ENCODE measurements at regions not wholly inside any gene's neighbourhood (a gene's known extent, or its start where the extent isn't known, plus 50 kb on each side); places are given as distances from the start of the nearest gene placed in this dataset.
"Not testable (repeated sequence)": the region's sequence is repeated elsewhere in the genome, so short reads cannot be mapped to it uniquely, and the experiment has no call there.

DNA sequence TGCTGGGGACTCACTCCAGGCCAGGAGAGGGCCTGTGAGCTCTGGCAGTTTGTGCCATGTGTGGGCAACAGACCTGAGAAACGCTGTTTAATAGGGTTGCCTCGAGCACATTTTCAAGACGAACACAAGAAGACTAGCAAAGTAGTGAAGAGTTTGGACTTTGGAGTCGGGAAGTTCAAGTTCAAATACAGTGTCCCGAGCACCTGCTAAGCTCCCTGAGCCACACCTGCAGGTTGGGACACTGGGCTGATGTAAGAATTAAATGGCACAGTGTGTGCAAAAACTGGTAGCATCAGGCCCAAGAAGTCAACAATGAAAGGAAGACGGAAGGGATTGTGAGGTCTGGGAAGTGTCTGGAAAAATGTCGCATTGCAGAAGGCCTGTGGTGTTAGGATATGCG is 112.8 kb upstream of the PABPC3 start:
- no peak for DNase-seq
- H3K27ac Mint-ChIP-seq: no peak overlapping the region
- H3K9me3 Mint-ChIP-seq: no peaks in the 10 kb centered on the region
- no peak overlapping the region for H3K4me3 Mint-ChIP-seq
- no peaks in the 10 kb centered on the region for H3K36me3 Mint-ChIP-seq (ENCODE audit: low read depth)
- H3K27me3 Mint-ChIP-seq: peaks cover 52% of the 10 kb centered on the region
- no peaks in the 10 kb centered on the region for H3K4me1 Mint-ChIP-seq (ENCODE audit: low read depth)

DNA sequence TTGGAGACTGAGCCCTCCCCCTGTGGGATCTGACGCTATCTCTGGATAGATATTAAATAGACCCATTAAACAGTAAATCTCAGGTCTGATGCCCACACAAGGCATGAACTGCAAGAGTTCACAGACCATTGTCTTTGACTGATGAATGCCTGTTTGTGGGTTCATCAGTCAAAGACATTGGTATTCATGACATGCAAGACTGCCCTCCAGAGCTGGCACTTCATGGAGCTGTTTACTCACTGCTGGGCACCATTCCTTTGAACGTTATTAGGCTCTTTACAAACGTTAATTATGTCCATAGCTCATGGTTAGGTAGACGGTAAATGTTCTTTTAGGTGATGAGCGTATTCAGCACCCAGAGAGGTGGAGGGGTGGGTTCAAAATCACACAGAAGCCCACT is 111.8 kb upstream of the PABPC3 start:
- Mint-ChIP-seq H3K27ac (no peak overlapping the region), H3K4me3 (no peak overlapping the region), H3K36me3 (ENCODE audit: low read depth) (no peaks in the 10 kb centered on the region), H3K4me1 (ENCODE audit: low read depth) (no peaks in the 10 kb centered on the region), H3K9me3 (no peaks in the 10 kb centered on the region), H3K27me3 (peaks cover 60% of the 10 kb centered on the region)
- DNase-seq: no peak

DNA sequence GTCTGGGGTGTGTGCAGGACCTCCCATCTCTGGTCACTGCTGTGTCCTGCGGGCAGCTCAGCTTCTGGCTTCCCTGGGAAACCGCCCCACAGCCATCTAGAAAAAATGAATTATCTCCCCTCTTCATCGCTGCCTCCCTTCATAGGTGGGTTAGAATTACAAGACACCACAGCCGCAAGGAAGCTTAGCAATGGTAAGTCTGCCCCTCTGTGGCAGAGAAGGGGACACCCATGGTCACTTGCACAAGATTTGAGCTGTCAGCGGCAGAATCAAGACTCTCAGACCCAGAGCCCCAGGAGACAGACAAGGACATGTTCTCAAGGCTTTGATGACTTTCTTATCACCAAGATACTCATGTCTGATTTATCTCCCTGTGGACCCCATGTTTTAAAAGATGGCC is 110.8 kb upstream of the PABPC3 start:
- peaks cover 58% of the 10 kb centered on the region for H3K27me3 Mint-ChIP-seq

DNA sequence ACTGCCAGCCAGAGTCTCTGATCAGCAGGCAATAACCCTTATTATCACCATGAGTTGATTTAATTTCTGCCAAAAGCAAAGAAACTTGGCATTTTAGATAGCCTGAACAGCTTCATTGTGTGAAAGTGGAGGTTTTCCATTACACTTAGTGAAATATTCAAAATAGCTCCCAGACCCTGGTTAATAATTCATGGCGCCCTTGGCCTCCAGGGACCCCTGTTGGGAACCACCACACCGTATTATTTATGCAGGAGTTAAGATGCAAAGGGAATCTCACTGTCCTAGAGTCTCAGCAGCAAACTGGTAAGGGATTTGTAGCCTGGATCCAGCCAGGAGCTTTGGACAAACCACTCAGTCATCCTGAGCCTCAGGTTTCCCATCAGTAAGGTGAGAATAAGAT is 110.0 kb upstream of the PABPC3 start:
- no peaks in the 10 kb centered on the region for H3K9me3 Mint-ChIP-seq
- no peak for DNase-seq
- H3K4me3 Mint-ChIP-seq: no peak overlapping the region
- H3K4me1 Mint-ChIP-seq (ENCODE audit: low read depth): no peaks in the 10 kb centered on the region
- no peak overlapping the region for H3K27ac Mint-ChIP-seq
- H3K36me3 Mint-ChIP-seq (ENCODE audit: low read depth): no peaks in the 10 kb centered on the region
- H3K27me3 Mint-ChIP-seq: peaks cover 64% of the 10 kb centered on the region

More for the DNA sequence above, 110.8 kb upstream of the PABPC3 start:
- Mint-ChIP-seq H3K27ac (no peak overlapping the region), H3K36me3 (ENCODE audit: low read depth) (no peaks in the 10 kb centered on the region), H3K4me1 (ENCODE audit: low read depth) (no peaks in the 10 kb centered on the region), H3K4me3 (no peak overlapping the region), H3K9me3 (no peaks in the 10 kb centered on the region)
- no peak for DNase-seq

DNA sequence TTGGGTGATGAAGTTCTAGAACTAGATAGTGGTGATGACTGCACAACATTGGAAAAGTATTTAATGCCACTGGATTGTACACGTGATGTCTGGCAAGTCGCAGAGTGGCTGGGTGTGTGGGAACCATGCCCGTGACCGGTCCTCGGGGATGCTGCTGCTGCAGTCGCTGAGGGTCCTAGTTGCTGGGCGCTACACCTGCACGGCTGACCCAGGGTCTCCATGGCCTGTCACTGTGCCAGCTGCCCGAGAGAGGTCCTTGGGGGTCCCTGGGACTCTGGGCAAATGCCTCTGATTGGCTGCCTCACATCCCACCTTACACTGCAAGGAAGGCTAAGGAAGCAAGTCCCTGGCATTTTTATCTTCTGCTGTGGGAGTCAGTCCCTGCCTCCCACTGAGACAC is 109.1 kb upstream of the PABPC3 start:
- peaks cover 69% of the 10 kb centered on the region for H3K27me3 Mint-ChIP-seq
- no peak overlapping the region for H3K27ac Mint-ChIP-seq
- H3K9me3 Mint-ChIP-seq: no peaks in the 10 kb centered on the region
- no peak for DNase-seq
- H3K4me1 Mint-ChIP-seq (ENCODE audit: low read depth): no peaks in the 10 kb centered on the region
- no peak overlapping the region for H3K4me3 Mint-ChIP-seq
- H3K36me3 Mint-ChIP-seq (ENCODE audit: low read depth): no peaks in the 10 kb centered on the region

DNA sequence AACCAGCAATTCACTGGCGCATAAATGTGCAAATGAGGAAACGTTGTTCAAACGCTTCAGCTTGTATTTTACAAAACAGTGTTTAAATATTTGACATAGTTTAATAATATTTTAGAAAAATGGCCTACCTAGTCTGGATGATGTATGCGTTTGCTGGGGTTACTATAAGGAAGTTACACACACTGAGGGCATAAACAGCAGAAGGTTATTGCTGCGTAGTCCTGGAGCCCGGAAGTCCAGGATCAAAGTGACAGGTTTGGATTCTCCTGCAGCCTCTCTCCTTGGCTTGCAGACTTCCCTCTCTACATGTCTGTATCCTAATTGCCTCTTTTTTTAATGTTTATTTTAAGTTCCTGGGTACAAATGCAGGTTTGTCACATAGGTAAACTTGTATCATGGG is 106.0 kb upstream of the PABPC3 start:
- not testable (repeated sequence) for H3K36me3 Mint-ChIP-seq (ENCODE audit: low read depth); H3K4me1 Mint-ChIP-seq (ENCODE audit: low read depth)
- H3K27me3 Mint-ChIP-seq: peaks cover 49% of the 10 kb centered on the region

DNA sequence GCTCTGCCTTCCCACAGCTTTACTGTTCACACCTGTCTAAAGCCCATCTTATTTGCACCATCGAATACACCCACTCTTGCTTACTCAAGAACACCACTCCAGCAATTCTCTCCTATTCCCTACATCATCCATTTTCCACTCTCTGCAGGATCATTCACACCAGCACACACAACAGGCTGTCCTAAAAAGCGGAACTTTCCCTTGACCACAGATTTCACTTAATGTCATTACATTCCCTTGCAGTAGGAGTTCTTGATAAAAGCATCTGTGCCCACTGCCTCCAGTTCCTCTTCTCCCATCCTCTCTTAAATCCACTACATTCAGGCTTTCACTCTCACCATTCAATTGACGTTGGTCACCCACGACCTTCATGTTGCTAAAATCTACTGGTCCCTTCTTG is 103.0 kb upstream of the PABPC3 start:
- H3K4me3 Mint-ChIP-seq; H3K9me3 Mint-ChIP-seq; H3K27ac Mint-ChIP-seq; DNase-seq; H3K36me3 Mint-ChIP-seq (ENCODE audit: low read depth); H3K4me1 Mint-ChIP-seq (ENCODE audit: low read depth): not testable (repeated sequence)
- H3K27me3 Mint-ChIP-seq: peaks cover 32% of the 10 kb centered on the region

More for the DNA sequence above, 106.0 kb upstream of the PABPC3 start:
- H3K4me3 Mint-ChIP-seq, DNase-seq, H3K27ac Mint-ChIP-seq, H3K9me3 Mint-ChIP-seq: not testable (repeated sequence)

DNA sequence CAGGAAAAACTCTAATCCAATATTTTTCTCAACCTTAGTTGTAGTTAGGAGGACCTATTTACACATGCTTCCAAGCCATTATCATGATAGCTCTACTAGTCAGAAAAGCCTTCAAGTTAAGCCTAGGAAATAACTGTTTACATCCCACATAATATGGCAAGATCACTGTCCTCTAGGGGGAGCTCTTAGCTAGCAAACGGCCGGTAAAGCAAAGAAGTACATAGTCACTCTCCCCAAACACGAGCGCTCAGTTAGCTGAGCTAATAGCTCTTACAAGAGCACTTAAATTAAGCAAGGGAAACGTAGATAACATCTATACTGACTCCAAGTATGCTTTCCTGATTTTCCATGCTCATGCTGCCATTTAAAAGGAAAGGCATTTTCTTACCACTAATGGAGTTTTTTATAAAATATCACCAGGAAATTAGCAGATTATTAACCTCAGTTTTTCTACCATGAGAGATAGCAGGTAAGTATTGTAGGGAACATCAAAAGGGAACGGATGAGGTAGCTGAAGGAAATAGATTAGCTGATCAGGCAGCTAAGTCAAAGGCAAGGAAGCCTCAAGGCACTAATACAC is 100.6 kb upstream of the PABPC3 start:
- Mint-ChIP-seq H3K4me1 (ENCODE audit: low read depth) (peaks cover 3% of the 10 kb centered on the region), H3K27ac (no peak overlapping the region), H3K9me3 (no peaks in the 10 kb centered on the region), H3K4me3 (no peak overlapping the region), H3K36me3 (ENCODE audit: low read depth) (no peaks in the 10 kb centered on the region), H3K27me3 (peaks cover 36% of the 10 kb centered on the region)
- no peak for DNase-seq

DNA sequence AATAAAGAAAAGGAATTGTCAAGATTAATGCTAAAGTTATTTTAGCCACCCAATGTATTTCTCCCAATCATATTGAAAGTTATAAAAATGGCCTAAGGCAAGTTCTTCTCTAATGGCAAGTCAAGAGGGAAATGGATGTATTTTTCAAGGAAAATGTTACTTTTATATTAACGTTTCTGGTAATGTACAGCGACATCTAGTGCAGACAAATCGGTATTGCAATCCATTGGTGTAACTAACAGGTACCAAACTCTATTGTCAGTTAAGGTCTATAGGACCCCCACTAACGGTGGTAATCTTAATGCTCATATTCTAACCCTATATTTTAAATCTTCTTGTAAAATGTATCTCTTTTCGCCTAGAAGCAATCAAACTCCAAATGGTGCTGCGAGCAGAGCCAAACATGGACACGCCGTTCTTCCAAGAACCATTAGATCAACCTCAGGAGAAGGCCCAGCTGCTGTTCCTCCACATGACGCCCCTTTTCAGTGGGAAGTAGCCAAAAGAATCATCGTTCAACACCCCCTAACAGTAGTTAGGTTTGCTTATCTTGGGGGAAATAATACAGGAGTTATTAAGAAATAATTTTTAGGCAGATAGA is 98.5 kb upstream of the PABPC3 start:
- DNase-seq: no peak
- Mint-ChIP-seq H3K27me3 (peaks cover 48% of the 10 kb centered on the region), H3K4me3 (no peak overlapping the region), H3K36me3 (ENCODE audit: low read depth) (no peaks in the 10 kb centered on the region), H3K27ac (no peak overlapping the region), H3K4me1 (ENCODE audit: low read depth) (peaks cover 3% of the 10 kb centered on the region), H3K9me3 (no peaks in the 10 kb centered on the region)

DNA sequence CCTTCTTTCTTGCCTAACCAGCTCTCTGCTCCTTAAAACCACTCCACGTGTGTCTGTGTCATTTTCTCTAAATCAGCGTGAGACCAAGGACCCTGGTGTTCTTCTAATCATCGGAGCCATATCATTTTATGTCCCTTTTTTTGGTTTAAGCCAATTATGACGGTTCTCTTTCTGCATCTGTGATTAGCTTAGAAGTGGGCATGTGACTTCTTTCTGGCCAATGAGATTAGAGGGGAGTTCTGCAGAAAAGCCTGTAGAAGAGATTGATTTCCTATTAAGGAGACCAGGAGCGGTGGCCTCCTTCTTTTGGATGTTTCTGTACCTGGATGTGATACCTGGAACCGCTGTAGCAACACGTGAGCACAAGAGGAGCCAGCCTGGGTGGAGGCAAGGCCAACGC is 97.5 kb upstream of the PABPC3 start:
- DNase-seq: no peak
- Mint-ChIP-seq H3K36me3 (ENCODE audit: low read depth) (no peaks in the 10 kb centered on the region), H3K27me3 (peaks cover 54% of the 10 kb centered on the region), H3K27ac (no peak overlapping the region), H3K9me3 (no peaks in the 10 kb centered on the region), H3K4me1 (ENCODE audit: low read depth) (peaks cover 3% of the 10 kb centered on the region), H3K4me3 (no peak overlapping the region)

DNA sequence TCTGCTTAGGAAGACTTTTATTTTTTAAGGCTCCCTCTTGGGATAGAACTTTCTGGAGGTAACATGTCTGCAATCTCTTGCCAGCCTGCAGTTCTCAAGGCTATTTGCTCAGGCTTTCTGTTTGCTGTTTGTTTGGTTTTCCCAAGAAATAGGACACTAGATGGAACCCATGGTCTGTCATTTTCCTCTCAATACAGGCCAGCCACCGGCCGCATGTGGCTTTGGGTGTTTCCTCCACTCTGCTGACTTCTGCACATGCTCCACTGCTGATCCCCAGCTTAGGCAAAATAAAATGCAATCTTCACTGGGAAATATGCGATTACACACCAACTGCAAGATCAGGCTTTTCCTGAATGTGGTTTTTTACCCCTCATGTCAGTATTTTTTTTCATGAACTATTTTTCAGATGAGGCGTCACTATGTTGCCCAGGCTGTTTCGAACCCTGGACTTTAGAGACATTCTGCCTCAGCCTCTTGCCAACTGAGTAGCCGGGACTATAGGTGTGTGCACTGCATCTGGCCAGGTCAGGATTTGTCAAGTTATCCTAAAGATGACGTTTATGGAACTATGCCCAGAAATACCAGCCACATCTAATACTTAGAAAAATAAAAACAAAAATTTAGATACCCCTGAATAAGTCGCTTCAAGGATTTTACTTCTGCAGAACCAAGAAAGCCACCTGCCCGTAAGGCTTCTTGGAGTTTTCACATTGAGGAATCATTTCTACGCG is 94.3 kb upstream of the PABPC3 start:
- Mint-ChIP-seq H3K27ac (no peak overlapping the region), H3K9me3 (no peaks in the 10 kb centered on the region), H3K4me1 (ENCODE audit: low read depth) (peaks cover 2% of the 10 kb centered on the region), H3K36me3 (ENCODE audit: low read depth) (no peaks in the 10 kb centered on the region), H3K27me3 (peaks cover 65% of the 10 kb centered on the region), H3K4me3 (no peak overlapping the region)
- no peak for DNase-seq

DNA sequence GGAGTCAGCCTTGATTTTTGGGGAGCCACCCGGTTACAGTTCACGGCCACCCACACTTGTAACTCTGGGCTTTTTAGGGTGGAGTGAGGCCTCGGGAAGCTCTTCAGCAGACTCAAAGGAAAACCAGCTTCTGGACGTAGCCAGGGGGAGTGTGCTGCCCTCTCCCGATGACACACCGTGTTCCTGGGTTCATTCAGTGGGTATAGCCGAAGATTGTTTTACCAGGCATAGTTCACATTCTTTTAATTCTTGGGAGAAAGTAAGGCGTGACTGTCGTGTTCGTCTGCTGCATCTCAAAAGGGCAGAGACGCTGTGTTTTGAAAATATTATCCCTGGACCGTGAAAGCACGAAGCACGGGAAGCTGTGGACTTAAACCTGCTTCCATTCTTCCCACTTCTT is 93.6 kb upstream of the PABPC3 start:
- not testable (repeated sequence) for H3K9me3 Mint-ChIP-seq; DNase-seq; H3K36me3 Mint-ChIP-seq (ENCODE audit: low read depth); H3K4me1 Mint-ChIP-seq (ENCODE audit: low read depth); H3K27ac Mint-ChIP-seq; H3K4me3 Mint-ChIP-seq
- H3K27me3 Mint-ChIP-seq: peaks cover 68% of the 10 kb centered on the region

DNA sequence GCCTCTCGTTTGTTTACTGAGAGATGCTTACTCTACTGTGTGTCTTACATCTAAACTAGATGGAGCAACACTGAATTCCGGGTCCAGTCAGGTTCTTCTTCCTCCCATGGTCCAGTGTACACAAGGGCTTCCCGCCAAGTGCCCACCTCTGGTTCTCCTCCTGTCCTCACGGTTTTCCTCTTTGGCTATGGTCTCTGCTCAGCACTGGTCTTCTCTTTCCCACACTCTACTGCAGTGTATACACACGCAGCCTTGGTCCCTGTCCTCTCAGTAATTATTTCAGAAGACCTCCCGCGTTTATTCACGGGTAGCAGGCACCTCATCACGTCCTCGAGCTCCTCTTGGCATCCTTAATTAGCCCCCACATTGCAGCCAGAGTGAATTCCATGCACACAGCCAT is 91.4 kb upstream of the PABPC3 start:
- H3K4me3 Mint-ChIP-seq; H3K4me1 Mint-ChIP-seq (ENCODE audit: low read depth); DNase-seq; H3K36me3 Mint-ChIP-seq (ENCODE audit: low read depth); H3K27ac Mint-ChIP-seq; H3K9me3 Mint-ChIP-seq: not testable (repeated sequence)
- H3K27me3 Mint-ChIP-seq: peaks cover 77% of the 10 kb centered on the region

DNA sequence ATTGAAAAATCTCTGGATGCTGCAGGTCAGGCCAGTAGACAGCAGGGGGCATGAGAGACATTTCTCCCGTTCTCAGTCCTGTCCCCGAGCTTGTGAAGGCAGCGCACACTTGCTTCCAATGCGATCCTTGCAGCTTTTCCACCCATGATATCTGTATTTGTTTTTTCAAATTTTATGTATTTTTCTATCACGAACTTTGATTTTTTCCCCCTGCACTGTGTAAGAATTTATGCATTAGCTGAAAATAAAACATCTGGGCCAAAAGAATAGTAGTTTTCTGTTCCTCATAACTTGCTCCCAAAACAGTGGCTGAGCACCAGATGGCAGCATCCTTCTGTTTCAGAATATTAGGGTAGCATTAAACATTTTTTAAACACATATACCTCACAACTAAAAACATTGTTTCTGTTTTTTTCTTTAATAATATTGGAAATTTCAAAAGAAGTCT is 90.9 kb upstream of the PABPC3 start:
- H3K27me3 Mint-ChIP-seq: peaks cover 77% of the 10 kb centered on the region
- not testable (repeated sequence) for H3K9me3 Mint-ChIP-seq; H3K36me3 Mint-ChIP-seq (ENCODE audit: low read depth); DNase-seq; H3K4me3 Mint-ChIP-seq; H3K4me1 Mint-ChIP-seq (ENCODE audit: low read depth); H3K27ac Mint-ChIP-seq

DNA sequence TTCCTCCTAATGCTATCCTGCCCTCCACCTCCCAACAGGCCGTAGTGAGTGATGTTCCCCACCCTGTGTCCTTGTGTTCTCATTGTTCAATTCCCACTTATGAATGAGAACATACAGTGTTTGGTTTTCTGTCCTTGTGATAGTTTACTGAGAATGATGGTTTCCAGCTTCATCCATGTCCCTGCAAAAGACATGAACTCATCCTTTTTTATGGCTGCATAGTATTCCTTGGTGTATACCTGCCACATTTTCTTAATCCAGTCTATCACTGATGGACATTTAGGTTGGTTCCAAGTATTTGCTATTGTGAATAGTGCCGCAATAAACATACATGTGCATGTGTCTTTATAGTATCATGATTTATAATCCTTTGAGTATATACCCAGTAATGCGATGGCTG is 88.5 kb upstream of the PABPC3 start:
- not testable (repeated sequence) for H3K36me3 Mint-ChIP-seq (ENCODE audit: low read depth); H3K4me3 Mint-ChIP-seq; H3K4me1 Mint-ChIP-seq (ENCODE audit: low read depth); H3K27ac Mint-ChIP-seq; H3K9me3 Mint-ChIP-seq; DNase-seq
- H3K27me3 Mint-ChIP-seq: peaks cover 69% of the 10 kb centered on the region

Data from activated T-cell treated with anti-CD3 and anti-CD28 coated beads, Interleukin-2, amount 50 U/mL, for 24 hours (primary cell).